HG03354 (cell line): ENCODE measurements at regions not wholly inside any gene's neighbourhood (a gene's known extent, or its start where the extent isn't known, plus 50 kb on each side); places are given as distances from the start of the nearest gene placed in this dataset.
"Not testable (repeated sequence)": the region's sequence is repeated elsewhere in the genome, so short reads cannot be mapped to it uniquely, and the experiment has no call there.

ENCODE experiments used
- ATAC-seq: cut with Tn5 transposase; IDR thresholded peaks from one replicate; pipeline ENCODE4 v1.9.1; 2021; ENCODE audit warnings: mild to moderate bottlenecking; ENCODE audit not compliant: unreplicated experiment, poor library complexity, severe bottlenecking

GRCh38 chr6:71745525-71745924 lies 140.8 kb upstream of the RIMS1 start:
- no peak for ATAC-seq

GRCh38 chr6:71766146-71766760 lies 120.1 kb upstream of the RIMS1 start:
- no peak for ATAC-seq

GRCh38 chr6:71766796-71767195 lies 119.6 kb upstream of the RIMS1 start:
- ATAC-seq: no peak

- no peak for ATAC-seq
Observed at GRCh38 chr6:71768356-71768755, 118.0 kb upstream of the RIMS1 start.

GRCh38 chr6:71808865-71809264 lies 77.5 kb upstream of the RIMS1 start:
- no peak for ATAC-seq

GRCh38 chr6:71810880-71811279 lies 75.5 kb upstream of the RIMS1 start:
- no peak for ATAC-seq

- ATAC-seq: no peak
Observed at GRCh38 chr6:71822625-71823024, 63.7 kb upstream of the RIMS1 start.

GRCh38 chr6:71832110-71832764 lies 54.1 kb upstream of the RIMS1 start:
- not testable (repeated sequence) for ATAC-seq
